K562 (cell line): ENCODE measurements at regions not wholly inside any gene's neighbourhood (a gene's known extent, or its start where the extent isn't known, plus 50 kb on each side); places are given as distances from the start of the nearest gene placed in this dataset.
A peak's percentile ranks its signal among the peaks of the same experiment; 100 is the strongest.

Source experiments
- CAMTA2 ChIP-seq: fragments of 250-450 bp; sonication (Bioruptor Pico); conservative IDR thresholded peaks from 2 replicates; pipeline ENCODE4 v1.5.1; 2022
- CBFA2T2 ChIP-seq: fragments of 450-650 bp; conservative IDR thresholded peaks from 2 replicates; pipeline ENCODE4 v1.6.1; 2017; ENCODE audit warnings: mild to moderate bottlenecking
- CUX1 ChIP-seq: fragments of 200-800 bp; sonication (Bioruptor generic); IDR thresholded peaks from 2 replicates; pipeline ENCODE4 v1.6.1; 2016; ENCODE audit warnings: missing genetic modification characterization, missing compliant biosample characterization
- GTF2B ChIP-seq: IDR thresholded peaks from 2 replicates; pipeline ENCODE4 v1.6.1; 2011; ENCODE audit not compliant: insufficient read length; ENCODE audit errors: extremely low read depth
- HNRNPH1 ChIP-seq: fragments of 200-400 bp; formaldehyde crosslinking; optimal IDR thresholded peaks from 2 replicates; pipeline ENCODE3; 2017; ENCODE audit warnings: low read depth, mild to moderate bottlenecking, low read length, moderate library complexity
- MITF ChIP-seq: IDR thresholded peaks from 2 replicates; pipeline ENCODE4 v1.6.1; 2014; ENCODE audit warnings: antibody characterized with exemption
- OTX1 ChIP-seq: fragments of 450-650 bp; formaldehyde crosslinking; IDR thresholded peaks from 2 replicates; pipeline ENCODE4 v1.4.0; 2022; ENCODE audit warnings: mild to moderate bottlenecking
- RFX5 ChIP-seq: IDR thresholded peaks from 2 replicates; pipeline ENCODE4 v1.6.1; 2011; ENCODE audit warnings: low read depth, mild to moderate bottlenecking, improper control_type of control experiment, low read length
- STAT5B ChIP-seq: fragments of 250-450 bp; sonication (Bioruptor Pico); IDR thresholded peaks from 2 replicates; pipeline ENCODE4 v1.8.0; 2021; ENCODE audit warnings: mild to moderate bottlenecking, inconsistent platforms
- TAF15 ChIP-seq: fragments of 200-400 bp; formaldehyde crosslinking; IDR thresholded peaks from 2 replicates; pipeline ENCODE4 v1.6.1; 2017; ENCODE audit warnings: mild to moderate bottlenecking, low read depth, low read length, moderate library complexity
- TAF7 ChIP-seq: fragments of 450-650 bp; IDR thresholded peaks from 2 replicates; pipeline ENCODE4 v1.6.1; 2016; ENCODE audit warnings: missing genetic modification characterization, missing compliant biosample characterization
- ZBTB34 ChIP-seq: fragments of 250-450 bp; sonication (Bioruptor Pico); IDR thresholded peaks from 2 replicates; pipeline ENCODE4 v1.8.0; 2021; ENCODE audit warnings: mild to moderate bottlenecking, moderate library complexity
- ZC3H11A ChIP-seq: IDR thresholded peaks from 2 replicates; pipeline ENCODE4 v1.6.1; 2012; ENCODE audit warnings: low read depth, low read length, improper control_type of control experiment
- ZNF239 ChIP-seq: fragments of 250-450 bp; sonication (Bioruptor Pico); IDR thresholded peaks from 2 replicates; pipeline ENCODE4 v1.4.0; 2020; ENCODE audit warnings: mild to moderate bottlenecking
- ZNF280A ChIP-seq: fragments of 450-650 bp; IDR thresholded peaks from 2 replicates; pipeline ENCODE4 v1.6.1; 2018; ENCODE audit warnings: mild to moderate bottlenecking, low read depth; ENCODE audit not compliant: partially characterized antibody
- ZNF766 ChIP-seq: fragments of 200-800 bp; sonication (Bioruptor generic); conservative IDR thresholded peaks from 2 replicates; pipeline ENCODE4 v1.6.1; 2016; ENCODE audit warnings: missing genetic modification characterization, missing compliant biosample characterization
- ZNF79 ChIP-seq: fragments of 250-450 bp; sonication (Bioruptor Pico); IDR thresholded peaks from 2 replicates; pipeline ENCODE4 v1.4.0; 2020; ENCODE audit warnings: low read depth, mild to moderate bottlenecking, moderate library complexity

GRCh38 chrX:131812847-131813825 is 210.0 kb upstream of the STK26 start (continued):
- no peak for TF ChIP-seq CUX1 (CRISPR knock-in tag)
- TF ChIP-seq RFX5 = no peak
- peak; percentile 56; the same call in 1 of the 2 replicates for TF ChIP-seq ZNF766 (CRISPR knock-in tag)
- TF ChIP-seq ZNF280A = no peak
- no peak for TF ChIP-seq MITF
- no peak for TF ChIP-seq HNRNPH1
- TF ChIP-seq TAF15 = no peak
- no peak for TF ChIP-seq CAMTA2 (CRISPR knock-in tag)
- no peak for TF ChIP-seq OTX1 (CRISPR knock-in tag)
- TF ChIP-seq ZNF79 (CRISPR knock-in tag) = no peak
- no peak for TF ChIP-seq ZNF239 (CRISPR knock-in tag)
- TF ChIP-seq CBFA2T2 = no peak
- no peak for TF ChIP-seq ZBTB34 (CRISPR knock-in tag)
- TF ChIP-seq TAF7 (tag) = peak; percentile 59
- peak; percentile 80; the same call in 1 of the 2 replicates for TF ChIP-seq ZC3H11A
- TF ChIP-seq GTF2B = no peak
- no peak for TF ChIP-seq STAT5B
